ENCODE measurements at regions not wholly inside any gene's neighbourhood (a gene's known extent, or its start where the extent isn't known, plus 50 kb on each side); places are given as distances from the start of the nearest gene placed in this dataset.

- DNase-seq (ENCODE audit: low read depth), result no peak
These were observed 163.4 kb upstream of the OGFRL1 start for GRCh38 chr6:71125216-71125615.

GRCh38 chr6:71126506-71126905, 162.1 kb upstream of the OGFRL1 start:
- no peak for DNase-seq (ENCODE audit: low read depth)

GRCh38 chr6:71127374-71127773, 161.2 kb upstream of the OGFRL1 start:
- no peak for DNase-seq (ENCODE audit: low read depth)

GRCh38 chr6:71130277-71130676, 158.3 kb upstream of the OGFRL1 start:
- no peak for DNase-seq (ENCODE audit: low read depth)

- no peak for DNase-seq (ENCODE audit: low read depth)
These were observed 153.5 kb upstream of the OGFRL1 start for GRCh38 chr6:71134929-71135642.

GRCh38 chr6:71137973-71138372, 150.6 kb upstream of the OGFRL1 start:
- DNase-seq (ENCODE audit: low read depth), result no peak

GRCh38 chr6:71138376-71138775, 150.2 kb upstream of the OGFRL1 start:
- DNase-seq (ENCODE audit: low read depth), result no peak

- DNase-seq (ENCODE audit: low read depth), result peak; percentile 43
These were observed 149.4 kb upstream of the OGFRL1 start for GRCh38 chr6:71139249-71139648.

GRCh38 chr6:71153755-71154325, 134.8 kb upstream of the OGFRL1 start:
- no peak for DNase-seq (ENCODE audit: low read depth)

GRCh38 chr6:71157345-71157744, 131.3 kb upstream of the OGFRL1 start:
- DNase-seq (ENCODE audit: low read depth), result no peak

GRCh38 chr6:71164890-71165289, 123.7 kb upstream of the OGFRL1 start:
- no peak for DNase-seq (ENCODE audit: low read depth)

- no peak for DNase-seq (ENCODE audit: low read depth)
These were observed 120.3 kb upstream of the OGFRL1 start for GRCh38 chr6:71168233-71168765.

- no peak for DNase-seq (ENCODE audit: low read depth)
These were observed 117.0 kb upstream of the OGFRL1 start for GRCh38 chr6:71171497-71172070.

GRCh38 chr6:71179249-71179885, 109.2 kb upstream of the OGFRL1 start:
- no peak for DNase-seq (ENCODE audit: low read depth)

GRCh38 chr6:71181565-71181964, 107.0 kb upstream of the OGFRL1 start:
- peak; percentile 82 for DNase-seq (ENCODE audit: low read depth)

GRCh38 chr6:71187141-71187540, 101.5 kb upstream of the OGFRL1 start:
- DNase-seq (ENCODE audit: low read depth), result no peak

- no peak for DNase-seq (ENCODE audit: low read depth)
These were observed 97.8 kb upstream of the OGFRL1 start for GRCh38 chr6:71190809-71191208.

GRCh38 chr6:71194724-71195123, 93.9 kb upstream of the OGFRL1 start:
- peak; percentile 59 for DNase-seq (ENCODE audit: low read depth)

- peak; percentile 64 for DNase-seq (ENCODE audit: low read depth)
These were observed 91.3 kb upstream of the OGFRL1 start for GRCh38 chr6:71197267-71197666.

GRCh38 chr6:71197780-71198179, 90.8 kb upstream of the OGFRL1 start:
- no peak for DNase-seq (ENCODE audit: low read depth)

- no peak for DNase-seq (ENCODE audit: low read depth)
These were observed 89.7 kb upstream of the OGFRL1 start for GRCh38 chr6:71198908-71199307.

- no peak for DNase-seq (ENCODE audit: low read depth)
These were observed 88.9 kb upstream of the OGFRL1 start for GRCh38 chr6:71199736-71200135.

- no peak for DNase-seq (ENCODE audit: low read depth)
These were observed 85.4 kb upstream of the OGFRL1 start for GRCh38 chr6:71203206-71203605.
